Parathyroid adenoma (tissue), 2 donors: ENCODE measurements at regions not wholly inside any gene's neighbourhood (a gene's known extent, or its start where the extent isn't known, plus 50 kb on each side); places are given as distances from the start of the nearest gene placed in this dataset.

Experiments
- H2AFZ ChIP-seq: fragments of 300-600 bp; sonication (generic); one replicate; pipeline ENCODE4 v1.7.0; 2017; ENCODE audit warnings: antibody characterized with exemption, mild to moderate bottlenecking
- H3K27ac ChIP-seq: fragments of 300-600 bp; sonication (generic); one replicate; pipeline ENCODE4 v1.7.0; 2017
- H3K27me3 ChIP-seq: fragments of 300-600 bp; sonication (generic); one replicate; pipeline ENCODE4 v1.7.0; 2017; ENCODE audit warnings: low read length; ENCODE audit not compliant: control insufficient read depth, insufficient read depth
- H3K36me3 ChIP-seq: fragments of 300-600 bp; sonication (generic); one replicate; pipeline ENCODE4 v1.7.0; 2017; ENCODE audit warnings: low read length; ENCODE audit not compliant: control insufficient read depth, insufficient read depth
- H3K4me1 ChIP-seq: fragments of 300-600 bp; sonication (generic); one replicate; pipeline ENCODE4 v1.7.0; 2017; ENCODE audit warnings: control low read depth
- H3K4me2 ChIP-seq: fragments of 300-600 bp; sonication (generic); one replicate; pipeline ENCODE4 v1.7.0; 2017; ENCODE audit warnings: low read length
- H3K4me3 ChIP-seq: fragments of 300-600 bp; sonication (generic); one replicate; pipeline ENCODE4 v1.7.0; 2017; ENCODE audit warnings: low read depth, low read length
- H3K79me2 ChIP-seq: fragments of 300-600 bp; sonication (generic); one replicate; pipeline ENCODE4 v1.7.0; 2017; ENCODE audit warnings: control low read depth
- H3K9ac ChIP-seq: fragments of 300-600 bp; sonication (generic); one replicate; pipeline ENCODE4 v1.7.0; 2017; ENCODE audit warnings: mild to moderate bottlenecking
- H3K9me3 ChIP-seq: fragments of 300-600 bp; sonication (generic); one replicate; pipeline ENCODE4 v1.7.0; 2017; ENCODE audit warnings: low read length; ENCODE audit not compliant: control insufficient read depth
- TF ChIP-seq, protein P1 (sequence below): fragments of 300-600 bp; sonication (generic); IDR thresholded peaks from one replicate; pipeline ENCODE4 v1.7.0; 2017; ENCODE audit warnings: antibody characterized with exemption, mild to moderate bottlenecking
- donor health status: primary hyperparathyroidism.

- Histone ChIP-seq H3K9me3 (no peaks in the 10 kb centered on the region), H3K27ac (no peak overlapping the region), H3K4me1 (no peaks in the 10 kb centered on the region), H3K4me3 (no peak overlapping the region), H3K9ac (no peak overlapping the region), H3K36me3 (no peaks in the 10 kb centered on the region), H3K4me2 (no peak overlapping the region), H3K79me2 (no peaks in the 10 kb centered on the region), H2AFZ (no peak overlapping the region), H3K27me3 (no peaks in the 10 kb centered on the region)
- TF ChIP-seq, protein P1, sequence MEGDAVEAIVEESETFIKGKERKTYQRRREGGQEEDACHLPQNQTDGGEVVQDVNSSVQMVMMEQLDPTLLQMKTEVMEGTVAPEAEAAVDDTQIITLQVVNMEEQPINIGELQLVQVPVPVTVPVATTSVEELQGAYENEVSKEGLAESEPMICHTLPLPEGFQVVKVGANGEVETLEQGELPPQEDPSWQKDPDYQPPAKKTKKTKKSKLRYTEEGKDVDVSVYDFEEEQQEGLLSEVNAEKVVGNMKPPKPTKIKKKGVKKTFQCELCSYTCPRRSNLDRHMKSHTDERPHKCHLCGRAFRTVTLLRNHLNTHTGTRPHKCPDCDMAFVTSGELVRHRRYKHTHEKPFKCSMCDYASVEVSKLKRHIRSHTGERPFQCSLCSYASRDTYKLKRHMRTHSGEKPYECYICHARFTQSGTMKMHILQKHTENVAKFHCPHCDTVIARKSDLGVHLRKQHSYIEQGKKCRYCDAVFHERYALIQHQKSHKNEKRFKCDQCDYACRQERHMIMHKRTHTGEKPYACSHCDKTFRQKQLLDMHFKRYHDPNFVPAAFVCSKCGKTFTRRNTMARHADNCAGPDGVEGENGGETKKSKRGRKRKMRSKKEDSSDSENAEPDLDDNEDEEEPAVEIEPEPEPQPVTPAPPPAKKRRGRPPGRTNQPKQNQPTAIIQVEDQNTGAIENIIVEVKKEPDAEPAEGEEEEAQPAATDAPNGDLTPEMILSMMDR = no peak
These were observed 271.7 kb downstream of the SHQ1 start for GRCh38 chr3:72576563-72576962.

DNA sequence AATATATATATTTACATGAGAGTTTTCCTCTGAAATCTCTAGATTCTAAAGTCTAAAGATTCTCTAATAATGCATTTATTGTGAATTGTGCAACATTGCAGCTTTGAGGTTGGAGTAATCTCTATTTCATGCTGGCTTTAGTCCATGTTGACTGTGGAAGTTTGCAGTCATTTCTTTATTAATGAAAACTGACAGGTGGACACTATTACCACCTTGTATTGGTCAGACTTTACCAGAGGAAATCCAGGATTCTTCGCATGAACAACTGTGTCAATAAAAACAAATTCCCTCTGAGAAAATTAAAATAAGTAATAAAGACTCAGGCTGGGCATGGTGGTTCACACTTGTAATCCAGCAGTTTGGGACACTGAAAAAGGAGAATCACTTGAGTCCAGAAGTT, 274.1 kb downstream of the SHQ1 start:
- no peaks in the 10 kb centered on the region for H3K36me3 ChIP-seq
- H3K4me2 ChIP-seq = no peak overlapping the region
- no peaks in the 10 kb centered on the region for H3K4me1 ChIP-seq
- H3K27me3 ChIP-seq = no peaks in the 10 kb centered on the region
- no peak overlapping the region for H3K4me3 ChIP-seq
- H3K79me2 ChIP-seq = no peaks in the 10 kb centered on the region
- TF ChIP-seq, protein P1 = no peak
- no peak overlapping the region for H3K9ac ChIP-seq
- no peak overlapping the region for H2AFZ ChIP-seq
- H3K9me3 ChIP-seq = no peaks in the 10 kb centered on the region
- H3K27ac ChIP-seq = no peak overlapping the region

- Histone ChIP-seq H3K79me2 (no peaks in the 10 kb centered on the region), H3K27me3 (no peaks in the 10 kb centered on the region), H3K9ac (no peak overlapping the region), H3K27ac (no peak overlapping the region), H3K36me3 (no peaks in the 10 kb centered on the region), H3K4me1 (no peaks in the 10 kb centered on the region), H3K4me3 (no peak overlapping the region), H2AFZ (no peak overlapping the region), H3K9me3 (no peaks in the 10 kb centered on the region), H3K4me2 (no peak overlapping the region)
- TF ChIP-seq, protein P1 = no peak
These were observed 275.2 kb downstream of the SHQ1 start for GRCh38 chr3:72573051-72573450.

GRCh38 chr3:72572489-72573007, 275.7 kb downstream of the SHQ1 start:
- H2AFZ ChIP-seq = no peak overlapping the region
- H3K9me3 ChIP-seq = no peaks in the 10 kb centered on the region
- TF ChIP-seq, protein P1 = no peak
- no peak overlapping the region for H3K9ac ChIP-seq
- H3K4me1 ChIP-seq = no peaks in the 10 kb centered on the region
- no peak overlapping the region for H3K27ac ChIP-seq
- no peaks in the 10 kb centered on the region for H3K27me3 ChIP-seq
- no peaks in the 10 kb centered on the region for H3K36me3 ChIP-seq
- H3K79me2 ChIP-seq = no peaks in the 10 kb centered on the region
- H3K4me2 ChIP-seq = no peak overlapping the region
- H3K4me3 ChIP-seq = no peak overlapping the region

DNA sequence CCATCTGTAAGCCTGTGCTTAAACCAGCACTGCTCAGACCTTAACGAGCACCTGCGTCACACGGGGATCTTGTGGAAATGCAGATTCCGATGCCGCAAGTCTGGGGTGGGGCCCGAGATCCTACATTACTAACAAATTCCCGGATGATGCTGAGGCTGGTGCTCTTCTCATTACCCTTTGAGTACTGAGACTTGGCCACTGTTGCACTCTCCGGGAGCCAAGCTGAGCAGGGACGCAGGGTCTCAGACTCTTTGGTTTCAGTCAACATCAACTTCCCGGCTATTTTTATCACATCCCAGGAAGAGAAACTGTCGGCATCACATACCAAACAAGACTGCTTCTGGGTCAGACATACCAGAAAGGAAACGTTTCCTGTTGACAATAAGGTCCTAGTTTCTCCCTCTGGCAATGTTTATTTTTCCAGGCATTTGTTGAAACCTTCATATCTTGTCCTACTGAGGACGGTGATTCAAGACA, 276.6 kb downstream of the SHQ1 start:
- H3K9ac ChIP-seq = no peak overlapping the region
- no peaks in the 10 kb centered on the region for H3K36me3 ChIP-seq
- no peaks in the 10 kb centered on the region for H3K9me3 ChIP-seq
- no peaks in the 10 kb centered on the region for H3K79me2 ChIP-seq
- no peaks in the 10 kb centered on the region for H3K4me1 ChIP-seq
- H2AFZ ChIP-seq = no peak overlapping the region
- no peak overlapping the region for H3K4me2 ChIP-seq
- TF ChIP-seq, protein P1 = no peak
- H3K27ac ChIP-seq = no peak overlapping the region
- H3K4me3 ChIP-seq = no peak overlapping the region
- H3K27me3 ChIP-seq = no peaks in the 10 kb centered on the region
